ENCODE measurements at regions not wholly inside any gene's neighbourhood (a gene's known extent, or its start where the extent isn't known, plus 50 kb on each side); places are given as distances from the start of the nearest gene placed in this dataset.

DNA sequence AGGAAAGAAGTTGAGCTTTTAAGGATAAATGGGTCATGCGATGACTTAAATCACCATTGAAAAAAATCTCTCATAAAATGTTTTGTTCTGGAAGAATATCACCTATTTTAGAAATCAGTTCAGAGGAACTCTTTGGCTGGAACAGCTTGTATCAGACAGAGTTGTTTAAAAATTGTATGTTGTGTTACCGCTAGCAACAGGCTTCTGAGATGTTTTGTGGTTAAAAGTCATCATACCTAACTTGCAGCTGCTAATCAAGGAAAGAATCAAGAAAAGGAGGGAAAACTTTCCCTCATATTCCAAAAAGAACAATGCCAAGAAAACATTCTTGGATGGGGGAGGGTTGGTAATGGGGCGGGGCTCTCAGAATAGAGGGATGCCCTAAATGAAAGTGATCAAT, 220.7 kb upstream of the CITED2 start:
- H2AFZ ChIP-seq (ENCODE audit: low read depth, low read length): no peak overlapping the region
- H3K79me2 ChIP-seq (replicated peaks; ENCODE audit: insufficient read depth, low read length): no peaks in the 10 kb centered on the region
- H3F3A ChIP-seq (ENCODE audit: insufficient read depth, low read length, poor library complexity, severe bottlenecking): no peaks in the 10 kb centered on the region
- H3K4me3 ChIP-seq (ENCODE audit: low read length): no peak overlapping the region
- H4K20me1 ChIP-seq (ENCODE audit: insufficient read depth): no peaks in the 10 kb centered on the region
- no peaks in the 10 kb centered on the region for H3K9me3 ChIP-seq (ENCODE audit: low read length)
- no peaks in the 10 kb centered on the region for H3K9me2 ChIP-seq (ENCODE audit: insufficient read depth, low read length)
- H3K27me3 ChIP-seq (ENCODE audit: insufficient read depth, low read depth, low read length): no peaks in the 10 kb centered on the region
- no peak overlapping the region for H3K4me2 ChIP-seq (ENCODE audit: low read length)
- H3K27ac ChIP-seq (ENCODE audit: low read length): no peak overlapping the region
- H3K36me3 ChIP-seq (ENCODE audit: insufficient read depth, low read length): no peaks in the 10 kb centered on the region
- TF ChIP-seq EP300 (conservative IDR thresholded peaks at IDR 0.05; ENCODE audit: poor library complexity, severe bottlenecking): no peak
- TF ChIP-seq POLR2AphosphoS5 (IDR thresholded peaks at IDR 0.05): no peak
- TF ChIP-seq SMC3 (conservative IDR thresholded peaks at IDR 0.05; ENCODE audit: poor library complexity): no peak
- TF ChIP-seq EZH2 (IDR thresholded peaks at IDR 0.05; ENCODE audit: borderline replicate concordance, insufficient read depth, low read length, poor library complexity, severe bottlenecking): no peak
- TF ChIP-seq, protein P1, sequence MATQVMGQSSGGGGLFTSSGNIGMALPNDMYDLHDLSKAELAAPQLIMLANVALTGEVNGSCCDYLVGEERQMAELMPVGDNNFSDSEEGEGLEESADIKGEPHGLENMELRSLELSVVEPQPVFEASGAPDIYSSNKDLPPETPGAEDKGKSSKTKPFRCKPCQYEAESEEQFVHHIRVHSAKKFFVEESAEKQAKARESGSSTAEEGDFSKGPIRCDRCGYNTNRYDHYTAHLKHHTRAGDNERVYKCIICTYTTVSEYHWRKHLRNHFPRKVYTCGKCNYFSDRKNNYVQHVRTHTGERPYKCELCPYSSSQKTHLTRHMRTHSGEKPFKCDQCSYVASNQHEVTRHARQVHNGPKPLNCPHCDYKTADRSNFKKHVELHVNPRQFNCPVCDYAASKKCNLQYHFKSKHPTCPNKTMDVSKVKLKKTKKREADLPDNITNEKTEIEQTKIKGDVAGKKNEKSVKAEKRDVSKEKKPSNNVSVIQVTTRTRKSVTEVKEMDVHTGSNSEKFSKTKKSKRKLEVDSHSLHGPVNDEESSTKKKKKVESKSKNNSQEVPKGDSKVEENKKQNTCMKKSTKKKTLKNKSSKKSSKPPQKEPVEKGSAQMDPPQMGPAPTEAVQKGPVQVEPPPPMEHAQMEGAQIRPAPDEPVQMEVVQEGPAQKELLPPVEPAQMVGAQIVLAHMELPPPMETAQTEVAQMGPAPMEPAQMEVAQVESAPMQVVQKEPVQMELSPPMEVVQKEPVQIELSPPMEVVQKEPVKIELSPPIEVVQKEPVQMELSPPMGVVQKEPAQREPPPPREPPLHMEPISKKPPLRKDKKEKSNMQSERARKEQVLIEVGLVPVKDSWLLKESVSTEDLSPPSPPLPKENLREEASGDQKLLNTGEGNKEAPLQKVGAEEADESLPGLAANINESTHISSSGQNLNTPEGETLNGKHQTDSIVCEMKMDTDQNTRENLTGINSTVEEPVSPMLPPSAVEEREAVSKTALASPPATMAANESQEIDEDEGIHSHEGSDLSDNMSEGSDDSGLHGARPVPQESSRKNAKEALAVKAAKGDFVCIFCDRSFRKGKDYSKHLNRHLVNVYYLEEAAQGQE (IDR thresholded peaks at IDR 0.05; ENCODE audit: borderline replicate concordance): no peak
- TF ChIP-seq RAD21 (conservative IDR thresholded peaks at IDR 0.05): no peak
- TF ChIP-seq MXI1 (conservative IDR thresholded peaks at IDR 0.05; ENCODE audit: poor library complexity, severe bottlenecking): no peak
- TF ChIP-seq, protein P2, sequence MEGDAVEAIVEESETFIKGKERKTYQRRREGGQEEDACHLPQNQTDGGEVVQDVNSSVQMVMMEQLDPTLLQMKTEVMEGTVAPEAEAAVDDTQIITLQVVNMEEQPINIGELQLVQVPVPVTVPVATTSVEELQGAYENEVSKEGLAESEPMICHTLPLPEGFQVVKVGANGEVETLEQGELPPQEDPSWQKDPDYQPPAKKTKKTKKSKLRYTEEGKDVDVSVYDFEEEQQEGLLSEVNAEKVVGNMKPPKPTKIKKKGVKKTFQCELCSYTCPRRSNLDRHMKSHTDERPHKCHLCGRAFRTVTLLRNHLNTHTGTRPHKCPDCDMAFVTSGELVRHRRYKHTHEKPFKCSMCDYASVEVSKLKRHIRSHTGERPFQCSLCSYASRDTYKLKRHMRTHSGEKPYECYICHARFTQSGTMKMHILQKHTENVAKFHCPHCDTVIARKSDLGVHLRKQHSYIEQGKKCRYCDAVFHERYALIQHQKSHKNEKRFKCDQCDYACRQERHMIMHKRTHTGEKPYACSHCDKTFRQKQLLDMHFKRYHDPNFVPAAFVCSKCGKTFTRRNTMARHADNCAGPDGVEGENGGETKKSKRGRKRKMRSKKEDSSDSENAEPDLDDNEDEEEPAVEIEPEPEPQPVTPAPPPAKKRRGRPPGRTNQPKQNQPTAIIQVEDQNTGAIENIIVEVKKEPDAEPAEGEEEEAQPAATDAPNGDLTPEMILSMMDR (IDR thresholded peaks at IDR 0.05; ENCODE audit: poor library complexity, severe bottlenecking): no peak
- no peak for TF ChIP-seq TAF1 (IDR thresholded peaks at IDR 0.05; ENCODE audit: low read depth)
- H3K9ac ChIP-seq (ENCODE audit: low read length): no peak overlapping the region

DNA sequence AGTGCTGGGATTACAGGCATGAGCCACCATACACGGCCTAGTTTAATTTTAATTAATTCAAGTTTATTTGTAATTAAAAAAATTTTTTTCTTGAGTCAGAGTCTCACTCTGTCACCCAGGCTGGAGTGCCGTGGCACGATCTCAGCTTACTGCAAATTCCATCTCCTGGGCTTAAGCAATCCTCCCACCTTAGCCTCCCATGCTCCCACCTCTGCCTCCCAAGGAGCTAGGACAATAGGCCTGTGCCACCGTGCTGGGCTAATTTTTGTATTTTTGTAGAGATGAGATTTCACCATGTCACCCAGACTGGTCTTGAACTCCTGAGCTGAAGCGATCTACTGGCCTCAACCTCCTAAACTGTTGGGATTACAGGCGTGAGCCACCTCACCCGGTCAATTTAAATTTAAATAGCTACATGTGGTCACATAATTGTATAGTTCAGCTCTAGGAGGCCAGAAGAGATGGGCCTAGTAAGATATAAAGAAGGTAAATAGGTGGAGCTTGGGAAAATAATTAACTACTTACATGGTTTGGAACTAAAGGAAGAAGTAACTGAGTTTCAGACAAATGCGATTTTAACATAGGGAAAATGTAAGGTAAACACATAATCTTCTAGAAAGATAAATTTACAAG, 220.0 kb upstream of the CITED2 start:
- Histone ChIP-seq H3F3A (ENCODE audit: insufficient read depth, low read length, poor library complexity, severe bottlenecking) (no peaks in the 10 kb centered on the region), H3K27ac (ENCODE audit: low read length) (no peak overlapping the region), H3K9me3 (ENCODE audit: low read length) (no peaks in the 10 kb centered on the region), H3K9ac (ENCODE audit: low read length) (no peak overlapping the region), H3K4me3 (ENCODE audit: low read length) (no peak overlapping the region), H3K4me2 (ENCODE audit: low read length) (no peak overlapping the region), H2AFZ (ENCODE audit: low read depth, low read length) (no peak overlapping the region), H3K36me3 (ENCODE audit: insufficient read depth, low read length) (no peaks in the 10 kb centered on the region), H3K79me2 (replicated peaks; ENCODE audit: insufficient read depth, low read length) (no peaks in the 10 kb centered on the region), H4K20me1 (ENCODE audit: insufficient read depth) (no peaks in the 10 kb centered on the region), H3K27me3 (ENCODE audit: insufficient read depth, low read depth, low read length) (no peaks in the 10 kb centered on the region), H3K9me2 (ENCODE audit: insufficient read depth, low read length) (no peaks in the 10 kb centered on the region)
- TF ChIP-seq TAF1 (IDR thresholded peaks at IDR 0.05; ENCODE audit: low read depth) (no peak), RAD21 (conservative IDR thresholded peaks at IDR 0.05) (no peak), EP300 (conservative IDR thresholded peaks at IDR 0.05; ENCODE audit: poor library complexity, severe bottlenecking) (no peak), SMC3 (conservative IDR thresholded peaks at IDR 0.05; ENCODE audit: poor library complexity) (no peak), MXI1 (conservative IDR thresholded peaks at IDR 0.05; ENCODE audit: poor library complexity, severe bottlenecking) (no peak), EZH2 (IDR thresholded peaks at IDR 0.05; ENCODE audit: borderline replicate concordance, insufficient read depth, low read length, poor library complexity, severe bottlenecking) (no peak), POLR2AphosphoS5 (IDR thresholded peaks at IDR 0.05) (no peak)
- TF ChIP-seq, protein P1 (IDR thresholded peaks at IDR 0.05; ENCODE audit: borderline replicate concordance): no peak
- TF ChIP-seq, protein P2 (IDR thresholded peaks at IDR 0.05; ENCODE audit: poor library complexity, severe bottlenecking): no peak

Data from neural cell (in vitro differentiated cells).